GM21529 (cell line): ENCODE measurements at regions not wholly inside any gene's neighbourhood (a gene's known extent, or its start where the extent isn't known, plus 50 kb on each side); places are given as distances from the start of the nearest gene placed in this dataset.

Experiments
- ATAC-seq: cut with Tn5 transposase; IDR thresholded peaks from one replicate; pipeline ENCODE4 v1.9.1; 2021; ENCODE audit not compliant: unreplicated experiment

DNA sequence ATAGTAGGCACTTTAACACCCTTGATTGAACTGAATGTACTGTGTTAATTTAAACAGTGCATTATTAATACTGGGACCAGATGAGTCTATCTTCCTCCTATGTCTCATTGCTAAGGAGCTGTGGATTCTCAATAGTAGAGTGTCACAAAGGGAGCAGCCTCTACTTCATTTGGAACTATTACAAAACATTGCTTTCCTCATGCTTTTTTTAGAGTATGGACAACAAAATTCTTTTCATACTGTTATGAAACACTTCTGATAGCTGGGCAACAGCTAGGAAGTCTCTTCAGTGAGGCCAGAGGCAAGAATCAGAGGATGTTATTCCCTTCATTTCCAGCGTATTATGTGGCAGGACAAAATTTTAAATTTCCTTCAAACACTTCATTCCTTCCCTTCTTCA is 160.8 kb downstream of the FBXO8 start:
- ATAC-seq, result no peak

DNA sequence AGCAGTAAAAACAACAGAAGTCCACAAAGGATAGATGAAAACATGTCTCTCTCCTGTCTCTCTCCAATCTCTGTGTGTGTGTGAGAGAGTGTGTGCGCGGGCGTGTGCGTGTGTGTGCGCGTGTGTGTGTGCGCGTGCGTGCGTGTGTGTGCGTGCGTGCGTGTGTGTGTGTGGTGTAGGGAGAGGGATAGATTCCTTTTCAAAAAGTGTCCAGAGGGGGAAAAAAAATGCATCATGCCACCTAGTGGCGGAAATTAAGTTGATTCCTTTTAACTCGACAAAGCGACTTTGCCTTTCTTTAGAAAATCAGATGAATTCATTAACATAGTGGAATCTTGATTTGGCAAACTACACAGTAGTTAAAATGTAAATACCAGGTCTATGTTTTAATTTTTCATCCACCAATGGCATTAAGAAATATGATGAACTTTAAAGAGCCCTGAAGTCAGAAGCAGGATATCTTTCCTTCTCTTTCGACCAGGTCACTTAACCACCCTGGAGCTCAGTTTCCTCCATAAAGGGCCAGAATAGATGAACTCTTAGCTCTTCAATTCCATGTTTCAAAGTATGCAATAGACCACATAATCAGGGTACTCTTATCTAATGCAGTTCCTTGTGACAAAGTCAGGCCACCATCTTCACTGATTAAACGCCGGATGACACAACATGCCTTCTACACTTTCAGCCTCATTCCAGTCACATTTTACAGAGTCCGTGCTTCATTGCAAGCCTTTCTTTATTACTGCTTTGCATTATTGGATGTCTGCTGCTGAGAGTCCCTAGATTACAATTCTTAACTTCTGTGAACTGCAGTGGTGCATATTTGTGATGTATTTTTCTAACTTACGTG is 162.8 kb downstream of the FBXO8 start:
- ATAC-seq, result no peak

DNA sequence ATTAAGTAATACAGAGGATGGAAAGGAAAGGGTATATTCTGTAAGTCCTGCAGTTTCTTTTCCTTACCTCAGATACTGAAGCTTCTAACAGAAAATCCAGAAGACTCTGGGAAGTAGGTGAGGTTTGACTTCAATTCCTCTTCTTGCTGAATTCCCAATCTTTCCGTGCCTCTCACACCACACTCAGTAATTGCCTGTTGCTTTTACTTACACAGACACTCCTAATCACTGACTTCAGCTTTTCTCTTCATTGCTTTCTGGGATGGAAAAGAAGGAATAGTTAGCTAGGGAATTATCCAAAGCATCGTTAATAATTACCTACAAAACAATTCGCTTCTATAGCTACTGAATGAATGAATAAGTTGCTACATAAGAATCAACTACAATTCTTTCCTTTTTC is 163.6 kb downstream of the FBXO8 start:
- ATAC-seq, result no peak

DNA sequence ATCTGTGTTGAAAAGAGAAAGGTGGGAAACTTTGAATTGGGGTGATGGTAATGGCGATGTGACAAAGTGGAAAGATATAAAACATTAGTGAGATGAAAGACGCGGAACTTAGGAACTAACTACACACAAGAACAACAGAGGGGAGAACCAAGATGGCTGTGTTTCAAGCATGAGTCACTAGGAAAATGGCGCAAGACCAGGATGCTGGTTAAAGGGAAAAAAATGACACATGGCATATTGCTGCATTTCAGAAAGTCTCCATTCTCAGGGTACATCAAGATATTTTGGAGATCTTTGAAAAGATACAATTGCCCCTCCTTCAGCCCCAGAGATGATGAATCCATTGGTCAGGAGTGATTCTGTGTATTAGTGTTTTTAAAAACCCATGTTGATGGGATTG is 164.4 kb downstream of the FBXO8 start:
- no peak for ATAC-seq

DNA sequence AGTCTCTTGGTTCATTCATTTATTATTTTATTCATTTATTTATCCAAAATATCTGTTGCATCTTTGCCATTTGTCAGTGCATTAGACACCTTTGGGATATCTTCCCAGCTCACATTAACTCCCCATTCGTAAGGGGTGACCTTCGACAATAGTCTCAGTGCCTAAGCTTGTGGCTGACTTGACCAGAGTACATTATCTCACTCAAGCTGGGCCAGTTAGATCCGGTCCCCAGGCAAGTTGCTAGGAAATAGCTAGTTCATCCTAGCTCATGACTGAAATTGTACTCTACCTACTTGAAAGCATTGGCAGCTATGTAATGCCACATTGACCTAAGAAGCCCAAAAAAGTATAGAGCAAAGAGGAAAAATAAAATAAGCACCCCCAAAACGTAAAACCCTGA is 165.3 kb downstream of the FBXO8 start:
- no peak for ATAC-seq

DNA sequence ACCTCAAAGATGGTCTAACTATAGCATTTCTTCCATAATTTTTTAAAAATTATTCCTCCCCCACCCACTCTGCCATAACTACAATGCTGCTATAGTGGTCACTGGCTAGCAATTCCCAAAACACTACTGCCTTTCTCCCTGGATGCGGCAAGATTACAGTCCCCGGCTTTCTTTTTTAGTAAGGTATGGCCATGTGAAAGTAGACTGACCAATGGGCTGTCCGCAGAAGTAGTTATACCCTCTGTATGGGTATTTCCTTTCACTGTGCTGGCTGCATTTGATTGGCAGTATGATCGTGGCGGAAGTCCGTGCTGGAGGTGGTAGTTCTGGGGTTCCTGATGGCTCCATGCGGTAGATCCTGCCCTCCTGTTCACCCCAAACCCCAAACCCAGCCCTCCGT is 166.0 kb downstream of the FBXO8 start:
- no peak for ATAC-seq

DNA sequence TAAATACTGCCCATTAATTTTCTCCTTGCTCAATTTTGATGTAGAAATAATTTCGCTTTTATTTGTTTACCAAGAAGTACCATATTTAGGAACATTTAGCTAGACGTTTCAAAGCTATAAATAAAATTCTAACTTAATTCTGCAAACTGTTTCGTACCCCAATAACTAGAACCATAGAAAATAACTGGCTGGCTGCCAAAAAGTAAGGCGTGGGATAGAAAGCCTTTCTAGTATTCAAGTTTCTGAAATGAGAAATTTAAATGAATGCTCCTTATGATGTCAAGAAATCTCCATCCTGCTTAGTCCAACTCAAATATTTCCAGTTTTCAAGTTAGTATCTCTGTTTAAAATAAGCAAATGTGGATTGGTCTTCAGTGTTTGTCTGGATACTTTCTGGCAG is 167.4 kb downstream of the FBXO8 start:
- no peak for ATAC-seq

DNA sequence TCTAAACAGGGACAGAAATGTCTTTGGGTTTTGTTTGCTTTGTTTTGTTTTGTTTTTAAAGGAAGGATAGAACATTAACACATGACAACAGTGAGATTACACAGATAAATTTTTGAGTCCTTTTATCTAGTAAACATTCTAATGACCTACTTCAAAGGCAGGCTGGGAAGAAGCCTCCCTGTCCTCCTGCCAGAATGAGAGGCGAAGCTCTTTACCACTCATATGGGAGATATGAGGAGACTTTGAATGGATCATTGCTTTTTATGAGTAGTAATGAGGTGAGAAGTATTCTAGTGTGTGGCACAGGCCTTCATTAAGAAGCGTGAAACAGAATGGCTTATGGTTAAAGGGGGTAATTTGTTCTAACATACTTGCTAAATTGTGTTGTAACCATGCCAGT is 172.0 kb downstream of the FBXO8 start:
- no peak for ATAC-seq

DNA sequence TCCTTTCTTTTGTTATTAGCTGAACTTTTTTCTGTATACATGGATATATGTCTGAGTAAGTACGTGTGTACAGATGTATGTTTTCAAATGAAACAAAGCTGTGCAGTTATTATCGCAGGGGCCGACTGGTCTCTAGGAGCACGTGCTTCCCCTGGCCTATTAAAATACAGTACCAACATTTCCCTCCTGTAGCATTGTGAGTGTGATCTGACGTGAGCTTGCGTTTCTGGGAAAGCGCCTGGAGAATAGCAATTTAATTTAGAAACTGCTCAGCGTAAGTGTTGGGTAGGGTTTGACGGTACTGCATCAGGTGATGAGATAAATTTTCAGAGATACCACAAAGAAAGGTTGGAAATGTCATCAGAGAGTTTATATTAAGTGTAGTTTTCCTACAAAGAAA is 173.3 kb downstream of the FBXO8 start:
- no peak for ATAC-seq

DNA sequence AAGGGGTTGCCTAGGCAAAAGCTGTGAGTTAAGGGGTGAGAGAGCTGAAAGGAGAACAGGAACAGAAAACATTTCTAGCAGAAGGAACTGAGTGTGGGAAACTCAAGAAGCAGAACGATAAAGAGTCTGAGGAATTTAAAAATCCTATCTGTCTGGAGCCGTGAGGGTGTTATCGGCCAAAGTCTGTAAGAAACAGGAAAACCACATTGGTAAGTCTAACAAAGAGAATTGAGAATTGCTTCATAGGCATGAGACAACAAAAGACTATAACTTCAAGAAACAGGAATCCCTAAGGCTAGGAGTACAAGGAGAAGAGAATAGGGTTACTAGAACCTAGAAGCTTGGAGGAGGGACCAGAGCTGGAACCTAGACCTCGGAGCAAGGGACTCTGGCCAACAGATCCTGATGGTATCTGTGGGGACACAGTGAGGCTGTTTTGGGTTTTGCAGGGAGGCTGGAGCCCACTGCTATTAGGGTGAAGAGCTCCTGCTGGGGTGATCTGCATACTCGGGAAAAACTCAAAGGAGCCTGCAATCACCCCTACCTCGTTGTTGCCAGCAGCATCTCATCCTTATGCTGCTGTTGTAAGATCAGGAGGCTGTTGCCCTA is 175.6 kb downstream of the FBXO8 start:
- ATAC-seq, result no peak

DNA sequence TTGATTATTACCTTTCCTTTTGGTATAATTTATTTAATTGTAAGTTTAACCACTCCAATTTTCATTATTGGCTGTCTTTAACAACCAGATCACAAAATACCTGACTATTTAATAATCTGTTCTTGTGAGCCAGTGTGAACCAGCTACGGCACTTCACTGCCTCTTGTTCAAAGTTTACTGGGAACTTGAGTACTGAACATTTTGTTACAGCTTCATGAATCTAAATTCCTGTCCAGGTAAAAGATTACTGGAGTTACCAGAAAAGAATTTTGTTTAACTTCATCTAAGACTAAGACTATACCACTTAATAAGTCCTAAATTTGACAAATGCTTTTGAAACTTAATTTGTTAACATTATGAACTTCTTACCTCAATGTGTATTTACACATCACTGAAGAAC is 178.3 kb downstream of the FBXO8 start:
- ATAC-seq, result no peak

DNA sequence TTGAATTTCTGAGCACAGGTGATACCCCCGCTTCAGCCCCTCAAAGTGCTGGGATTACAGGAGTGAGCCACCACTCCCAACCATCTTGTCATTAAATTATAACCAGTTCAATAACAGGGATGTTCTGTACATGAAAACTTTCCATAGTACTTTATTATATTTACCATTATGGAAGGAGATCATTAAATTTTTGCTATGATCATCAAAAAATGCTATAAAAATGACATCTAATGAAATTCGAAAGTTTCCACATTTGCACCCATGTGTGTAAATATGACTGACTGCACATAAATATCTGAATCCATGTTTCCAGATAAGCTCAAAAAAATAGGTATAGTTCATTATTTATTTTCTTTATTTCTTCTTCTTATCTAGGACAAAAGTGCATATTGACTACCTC is 182.6 kb downstream of the FBXO8 start:
- no peak for ATAC-seq

DNA sequence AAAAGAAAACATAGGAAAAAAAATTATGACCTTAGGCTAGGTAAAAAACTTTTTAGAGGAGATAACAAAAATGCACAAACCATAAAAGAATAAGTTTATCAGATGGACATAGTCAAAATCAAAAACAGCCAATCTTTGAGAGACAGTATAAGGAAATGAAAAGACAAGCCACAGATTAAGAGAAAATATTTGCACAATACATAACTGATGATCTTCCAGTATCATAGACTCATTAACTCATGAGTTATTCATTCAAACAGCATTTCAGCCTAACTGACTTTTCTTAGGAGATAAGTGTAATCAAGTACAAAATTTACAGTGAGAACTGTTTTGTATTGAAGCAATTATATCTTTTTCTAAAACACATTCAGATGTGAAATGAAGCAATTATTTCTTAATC is 183.8 kb downstream of the FBXO8 start:
- no peak for ATAC-seq

DNA sequence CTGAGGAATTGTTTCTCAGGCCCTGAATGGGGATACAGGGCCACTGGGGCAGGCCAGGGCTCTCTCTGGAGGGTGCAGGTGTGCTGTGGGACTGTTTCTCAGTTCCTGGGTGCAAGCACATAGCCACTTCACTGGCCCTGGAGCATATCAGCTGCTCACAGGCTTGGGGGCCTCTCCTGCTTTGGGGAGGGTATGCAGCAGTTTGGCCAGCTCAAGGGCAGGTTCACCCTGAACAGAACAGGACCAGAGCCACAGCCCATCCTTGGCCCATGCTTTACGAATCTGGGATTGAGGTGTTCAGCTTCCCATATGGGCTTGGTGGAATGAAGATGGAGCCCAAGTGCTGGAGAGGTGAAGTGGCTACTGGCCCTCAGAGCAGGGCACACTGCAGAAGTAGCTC is 186.5 kb downstream of the FBXO8 start:
- no peak for ATAC-seq

DNA sequence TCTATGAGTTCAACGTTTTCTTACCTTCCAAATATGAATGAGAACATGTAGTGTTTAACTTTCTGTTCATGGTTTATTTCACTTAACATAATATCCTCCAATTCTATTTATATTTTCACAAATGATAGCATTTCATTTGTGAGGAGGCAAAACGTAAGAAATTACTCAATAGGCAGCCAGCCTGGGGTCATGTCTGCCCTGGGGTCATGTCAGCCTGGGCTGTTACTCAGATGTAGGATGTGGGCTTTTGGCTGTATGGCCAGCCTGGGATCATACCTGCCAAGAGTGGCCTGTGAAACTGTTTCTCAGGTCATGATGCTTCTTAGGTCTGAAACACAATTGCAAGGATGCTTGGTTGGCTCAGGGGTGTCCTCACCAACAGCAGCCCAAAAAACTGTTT is 187.0 kb downstream of the FBXO8 start:
- ATAC-seq, result no peak

DNA sequence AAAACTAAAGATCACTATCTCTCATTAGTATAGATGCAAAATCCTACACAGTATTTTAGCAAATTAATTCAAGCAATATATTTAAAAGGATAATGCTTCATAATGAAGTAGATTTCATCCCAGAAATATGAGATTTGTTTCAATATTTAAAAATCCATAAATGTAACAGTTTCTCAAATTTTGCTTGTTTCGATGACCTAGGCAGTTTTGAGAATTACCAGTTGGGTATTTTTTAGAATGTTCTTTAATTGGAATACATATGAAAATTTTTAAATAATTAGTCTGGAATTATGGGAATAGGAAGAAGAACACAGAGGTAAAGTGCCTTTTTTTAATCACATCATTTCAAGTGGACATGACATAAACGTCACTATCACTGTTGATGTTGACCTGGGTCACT is 192.3 kb downstream of the FBXO8 start:
- ATAC-seq, result no peak

DNA sequence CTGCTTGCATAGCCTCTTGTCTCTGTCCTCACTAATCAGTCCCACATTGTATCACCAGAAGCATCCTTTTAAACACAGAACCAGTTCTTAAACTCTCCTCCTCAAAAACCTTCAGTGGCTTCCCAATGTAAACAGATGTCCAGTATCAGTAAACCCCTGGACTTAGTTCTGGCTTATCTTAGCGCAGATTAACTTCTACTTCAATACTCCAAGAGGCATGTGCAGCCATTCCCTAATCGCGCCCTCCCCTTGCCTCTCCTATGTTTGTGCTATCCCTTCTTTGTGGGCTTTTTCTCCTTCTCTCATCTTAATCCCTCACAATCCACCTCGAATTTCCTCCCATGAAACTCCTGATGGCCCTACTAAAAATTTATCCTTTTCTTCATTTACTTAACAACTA is 193.8 kb downstream of the FBXO8 start:
- ATAC-seq, result no peak

DNA sequence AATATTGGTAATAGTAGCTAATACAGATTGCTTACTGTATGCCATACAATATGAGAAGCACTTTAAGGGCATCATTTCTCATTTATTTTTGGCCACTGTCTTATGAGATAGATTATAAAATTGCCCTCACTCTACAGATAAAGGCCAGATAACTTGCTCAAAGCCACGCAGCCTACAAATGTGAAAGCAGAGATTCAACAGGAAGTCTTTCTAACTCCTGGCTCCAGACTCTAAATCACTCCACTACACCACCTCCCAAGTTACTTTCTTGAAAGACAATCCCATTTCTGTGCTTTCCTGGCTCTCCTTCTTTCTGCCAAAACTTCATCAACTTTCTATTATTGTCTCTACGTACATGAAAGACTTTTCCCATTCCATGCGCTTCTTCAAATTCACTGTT is 194.7 kb downstream of the FBXO8 start:
- no peak for ATAC-seq

DNA sequence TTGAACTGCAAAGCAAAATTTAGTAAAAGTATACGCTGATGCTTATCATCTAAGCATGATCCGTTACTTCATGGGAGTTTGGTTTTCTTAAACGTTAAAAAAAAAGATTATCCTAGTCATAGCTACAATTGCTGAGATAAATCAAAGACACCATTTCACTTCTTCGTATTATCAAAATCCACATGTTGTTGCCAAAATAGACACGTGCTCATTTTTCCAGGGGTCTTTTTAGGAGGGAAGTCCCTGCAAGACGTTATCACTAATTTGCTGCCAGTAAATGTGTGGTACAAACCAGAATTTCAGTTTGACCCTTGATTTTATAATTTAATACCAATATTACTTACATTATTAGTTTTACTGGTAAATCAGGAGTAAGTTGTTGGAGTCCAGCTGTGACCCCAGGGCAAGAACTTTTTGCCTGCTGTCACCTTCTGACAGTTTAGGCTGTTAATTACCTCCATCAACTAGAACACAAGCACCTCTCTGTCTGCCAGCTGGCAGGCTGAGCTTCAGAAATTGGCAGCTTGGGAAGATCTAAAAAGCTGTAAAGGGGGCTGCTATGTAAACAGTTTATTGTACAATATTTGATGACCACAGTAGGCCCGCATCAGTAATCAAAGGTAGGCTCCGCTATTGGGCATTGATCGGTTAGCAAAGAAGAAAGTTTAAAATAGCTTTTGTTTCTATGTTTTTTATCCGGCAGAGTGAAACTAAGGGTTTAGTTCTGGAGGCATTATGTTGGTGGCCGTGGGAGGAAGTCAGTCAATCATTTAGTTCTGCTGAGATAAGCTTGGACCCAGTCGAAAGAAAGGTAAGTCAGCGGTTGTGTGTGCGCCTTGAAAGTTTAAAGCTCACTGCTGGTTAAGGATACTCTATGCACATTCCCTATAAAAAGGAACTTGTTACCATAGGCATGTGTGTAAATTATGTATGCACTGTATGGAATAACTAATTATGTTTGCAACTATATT is 196.4 kb downstream of the FBXO8 start:
- no peak for ATAC-seq

DNA sequence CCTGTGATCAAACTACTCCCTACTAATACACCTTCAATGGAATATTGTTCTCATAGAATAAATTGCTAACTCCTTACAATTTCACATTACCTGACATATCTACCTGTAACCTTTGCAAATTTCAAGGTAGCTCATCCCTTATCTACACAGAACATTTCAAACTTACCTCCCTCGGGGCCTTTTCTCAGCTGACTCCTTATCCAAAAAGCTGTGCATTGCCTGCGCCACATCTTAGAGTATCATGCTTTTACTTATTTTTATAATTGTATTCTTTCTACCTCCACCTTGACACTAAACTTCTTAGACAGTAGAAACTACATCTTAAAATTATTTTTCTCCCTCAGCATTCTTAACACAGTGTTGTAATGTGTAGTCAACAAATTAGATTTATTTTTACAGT is 198.5 kb downstream of the FBXO8 start:
- no peak for ATAC-seq

DNA sequence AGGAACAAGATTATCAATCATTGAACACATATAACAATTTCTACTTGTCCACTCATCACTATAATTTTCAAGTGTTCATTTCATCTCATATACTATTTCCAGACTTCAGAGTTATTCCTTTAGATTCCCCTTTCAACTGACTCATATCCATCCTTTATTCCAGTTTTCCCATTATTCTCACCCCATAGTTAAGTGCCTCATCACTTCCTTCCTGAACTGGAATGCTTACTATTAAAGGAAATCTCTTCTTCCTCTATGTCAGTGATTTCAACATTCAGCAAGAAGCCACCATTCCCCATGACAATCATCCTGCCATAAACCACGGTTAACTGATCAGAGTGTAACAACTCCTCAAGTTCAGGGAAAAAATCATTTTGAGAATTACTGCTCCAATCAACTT is 198.9 kb downstream of the FBXO8 start:
- ATAC-seq, result no peak

DNA sequence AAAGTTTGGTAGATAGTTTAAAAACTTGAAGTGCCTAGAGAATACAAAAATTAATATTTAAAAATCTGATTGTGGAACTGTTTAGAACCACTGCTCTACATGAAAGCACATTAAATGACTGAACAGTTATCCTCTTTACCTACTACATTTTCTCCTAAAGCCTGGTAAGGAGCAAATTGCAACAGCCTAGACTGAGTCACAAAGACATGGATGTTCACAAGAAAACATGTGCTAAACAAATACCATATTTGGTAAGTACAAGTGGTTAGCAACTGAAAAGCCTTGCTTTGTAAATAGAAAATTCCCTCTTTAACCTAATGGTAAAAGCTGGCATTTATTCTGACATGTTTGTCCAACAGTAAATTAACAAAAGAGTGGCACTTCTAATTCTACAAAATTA is 203.1 kb downstream of the FBXO8 start:
- ATAC-seq, result no peak
